ACC112 (cell line): ENCODE measurements at regions not wholly inside any gene's neighbourhood (a gene's known extent, or its start where the extent isn't known, plus 50 kb on each side); places are given as distances from the start of the nearest gene placed in this dataset.

ENCODE experiments used
- H2AFZ ChIP-seq: fragments of 200-600 bp; sonication (generic); one replicate; pipeline ENCODE4 v1.6.0; 2017; ENCODE audit warnings: antibody characterized with exemption, low read length; ENCODE audit not compliant: unreplicated experiment
- H3K27ac ChIP-seq: fragments of 200-600 bp; sonication (generic); 2 replicates; pipeline ENCODE4 v1.5.1; 2014; ENCODE audit warnings: low read depth, mild to moderate bottlenecking, antibody characterized with exemption, low read length, moderate library complexity
- H3K27me3 ChIP-seq: fragments of 200-600 bp; sonication (generic); 2 replicates; pipeline ENCODE4 v1.6.1; 2014; ENCODE audit warnings: mild to moderate bottlenecking, antibody characterized with exemption, low read length, moderate library complexity, mixed read lengths; ENCODE audit not compliant: insufficient read depth
- H3K36me3 ChIP-seq: fragments of 200-600 bp; sonication (generic); 2 replicates; pipeline ENCODE4 v1.6.1; 2016; ENCODE audit warnings: mild to moderate bottlenecking, antibody characterized with exemption, low read length, moderate library complexity, mixed read lengths; ENCODE audit not compliant: insufficient read depth
- H3K4me1 ChIP-seq: fragments of 200-600 bp; sonication (generic); one replicate; pipeline ENCODE4 v1.6.1; 2016; ENCODE audit warnings: low read length, mixed read lengths; ENCODE audit not compliant: insufficient read depth, unreplicated experiment, control insufficient read depth
- H3K4me3 ChIP-seq: fragments of 200-600 bp; sonication (generic); 2 replicates; pipeline ENCODE4 v1.5.1; 2014; ENCODE audit warnings: mild to moderate bottlenecking, low read depth, low read length
- H3K79me2 ChIP-seq: fragments of 200-600 bp; sonication (generic); one replicate; pipeline ENCODE4 v1.6.0; 2016; ENCODE audit warnings: low read length; ENCODE audit not compliant: control insufficient read depth, unreplicated experiment, insufficient read depth

DNA sequence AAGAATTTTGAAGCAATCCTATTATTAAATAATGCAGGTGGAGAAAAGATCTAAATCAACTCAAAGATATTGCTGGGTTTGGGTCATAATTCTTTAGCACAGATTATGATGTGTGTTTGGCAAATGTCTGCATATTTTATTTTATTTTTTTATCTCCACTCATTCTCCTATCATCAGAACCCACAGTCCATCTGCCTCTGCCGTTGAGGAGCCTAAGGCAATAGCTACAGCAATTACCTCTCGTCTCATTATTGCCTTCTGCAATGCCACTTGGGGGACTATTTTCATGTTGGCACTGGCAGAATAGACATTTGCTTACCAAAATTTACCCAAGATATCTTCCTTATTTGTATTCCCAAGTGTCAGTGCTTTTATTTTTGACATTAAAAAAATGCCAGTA lies 815.9 kb upstream of the CNTNAP5 start:
- Histone ChIP-seq H2AFZ (no peak overlapping the region), H3K27me3 (no peaks in the 10 kb centered on the region), H3K4me1 (no peaks in the 10 kb centered on the region), H3K4me3 (no peak overlapping the region), H3K27ac (no peak overlapping the region), H3K36me3 (no peaks in the 10 kb centered on the region), H3K79me2 (no peaks in the 10 kb centered on the region)

DNA sequence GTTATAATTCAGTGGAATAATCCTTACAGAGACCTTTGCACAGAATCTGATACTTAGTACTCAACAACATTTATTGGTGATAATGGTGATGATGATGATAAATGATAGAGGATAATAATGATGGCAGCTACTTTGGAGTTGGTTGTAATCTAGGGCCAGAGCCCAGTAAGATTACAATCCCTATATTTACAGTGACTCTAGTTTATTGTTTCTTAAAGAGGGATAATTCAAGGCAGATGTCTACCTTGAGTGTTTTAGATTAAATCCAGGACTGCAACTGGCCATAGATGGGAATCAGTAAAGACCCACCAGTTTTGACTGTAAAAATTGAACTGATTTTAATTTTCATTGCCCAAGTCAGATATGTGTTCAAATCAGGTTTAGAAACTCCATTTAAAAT lies 813.9 kb upstream of the CNTNAP5 start:
- H3K4me3 ChIP-seq: no peak overlapping the region
- H3K79me2 ChIP-seq: no peaks in the 10 kb centered on the region
- H3K36me3 ChIP-seq: no peaks in the 10 kb centered on the region
- no peaks in the 10 kb centered on the region for H3K27me3 ChIP-seq
- H2AFZ ChIP-seq: no peak overlapping the region
- H3K27ac ChIP-seq: no peak overlapping the region
- no peaks in the 10 kb centered on the region for H3K4me1 ChIP-seq

- Histone ChIP-seq H3K4me1 (no peaks in the 10 kb centered on the region), H3K27ac (no peak overlapping the region), H3K79me2 (no peaks in the 10 kb centered on the region), H3K27me3 (no peaks in the 10 kb centered on the region), H2AFZ (no peak overlapping the region), H3K4me3 (no peak overlapping the region), H3K36me3 (no peaks in the 10 kb centered on the region)
Measured at GRCh38 chr2:123245156-123245555, 779.9 kb upstream of the CNTNAP5 start.

DNA sequence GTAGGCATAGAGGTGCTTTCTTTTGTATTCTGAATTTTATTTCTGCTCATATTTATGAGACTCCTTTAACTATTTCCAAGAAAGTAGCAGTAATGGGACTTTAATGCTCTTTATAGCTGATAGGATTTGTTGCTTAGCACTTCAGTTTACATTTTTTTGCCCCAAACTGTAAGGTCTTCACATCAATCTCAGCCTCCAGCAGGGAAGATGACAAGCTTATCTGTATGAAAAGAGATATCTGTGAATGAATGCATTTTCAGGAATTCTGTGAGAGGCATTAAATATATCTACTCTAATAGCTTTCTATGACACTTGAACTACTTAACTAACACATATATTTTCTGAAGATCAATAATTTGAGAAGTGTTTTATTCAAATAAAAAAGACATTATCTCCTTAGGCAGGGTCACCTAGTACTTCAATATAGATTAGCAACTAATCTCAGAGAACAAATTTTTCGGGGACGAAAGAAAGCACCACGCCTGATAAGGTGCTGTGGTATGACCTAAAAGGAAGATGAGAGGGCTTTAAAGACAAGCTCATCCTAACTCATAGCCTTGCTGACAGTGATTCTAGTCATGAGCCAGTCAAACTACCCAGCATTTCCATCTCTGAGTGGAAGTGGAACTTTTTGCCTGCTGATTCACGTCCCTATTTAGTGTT lies 766.1 kb upstream of the CNTNAP5 start:
- Histone ChIP-seq H3K4me1 (no peaks in the 10 kb centered on the region), H3K36me3 (no peaks in the 10 kb centered on the region), H3K27me3 (no peaks in the 10 kb centered on the region)

DNA sequence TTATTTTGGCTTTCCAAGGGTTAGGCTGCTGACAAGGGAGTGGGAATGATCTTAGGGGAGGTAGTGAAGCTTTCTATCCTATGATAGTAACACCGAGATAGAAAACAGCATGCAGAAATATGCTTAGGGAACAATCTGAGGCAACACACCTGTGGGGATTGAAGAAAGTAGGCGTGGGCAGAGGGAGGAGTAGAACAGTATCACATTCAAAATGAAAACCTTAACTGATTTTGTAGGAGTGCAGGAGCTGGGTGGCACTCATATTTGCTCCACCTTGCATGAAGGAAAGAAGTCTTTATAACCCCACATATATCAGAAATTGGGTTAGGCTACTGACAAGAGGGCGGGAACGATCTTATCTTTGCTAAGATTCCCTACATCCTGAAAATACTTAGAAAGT lies 762.2 kb upstream of the CNTNAP5 start:
- H3K27ac ChIP-seq: no peak overlapping the region
- H2AFZ ChIP-seq: no peak overlapping the region
- H3K36me3 ChIP-seq: no peaks in the 10 kb centered on the region
- H3K79me2 ChIP-seq: no peaks in the 10 kb centered on the region
- H3K4me1 ChIP-seq: no peaks in the 10 kb centered on the region
- no peaks in the 10 kb centered on the region for H3K27me3 ChIP-seq
- H3K4me3 ChIP-seq: no peak overlapping the region

More for the DNA sequence above, 766.1 kb upstream of the CNTNAP5 start:
- Histone ChIP-seq H3K27ac (no peak overlapping the region), H3K4me3 (no peak overlapping the region), H2AFZ (no peak overlapping the region), H3K79me2 (no peaks in the 10 kb centered on the region)

GRCh38 chr2:123283431-123283830 lies 741.7 kb upstream of the CNTNAP5 start:
- H3K4me1 ChIP-seq: no peaks in the 10 kb centered on the region
- H3K79me2 ChIP-seq: no peaks in the 10 kb centered on the region
- no peak overlapping the region for H2AFZ ChIP-seq
- H3K27me3 ChIP-seq: no peaks in the 10 kb centered on the region
- H3K27ac ChIP-seq: no peak overlapping the region
- no peak overlapping the region for H3K4me3 ChIP-seq
- H3K36me3 ChIP-seq: no peaks in the 10 kb centered on the region

- Histone ChIP-seq H3K36me3 (no peaks in the 10 kb centered on the region), H2AFZ (no peak overlapping the region), H3K27me3 (no peaks in the 10 kb centered on the region)
Measured at GRCh38 chr2:123303731-123304130, 721.4 kb upstream of the CNTNAP5 start.

More at GRCh38 chr2:123303731-123304130, 721.4 kb upstream of the CNTNAP5 start:
- H3K4me3 ChIP-seq: no peak overlapping the region
- no peaks in the 10 kb centered on the region for H3K79me2 ChIP-seq
- no peak overlapping the region for H3K27ac ChIP-seq
- no peaks in the 10 kb centered on the region for H3K4me1 ChIP-seq
